CD4-positive, alpha-beta T cell (primary cell): ENCODE measurements at regions not wholly inside any gene's neighbourhood (a gene's known extent, or its start where the extent isn't known, plus 50 kb on each side); places are given as distances from the start of the nearest gene placed in this dataset.
A peak's percentile ranks its signal among the peaks of the same experiment; 100 is the strongest.

Experiments used
- ATAC-seq: fragments of 200-7000 bp; cut with Tn5 transposase; one replicate; pipeline ENCODE4 v1.10.0; 2022; ENCODE audit warnings: mild to moderate bottlenecking; ENCODE audit not compliant: poor library complexity
- CTCF ChIA-PET: fragments of 350-600 bp; sonication (Branson Sonifier 250); formaldehyde crosslinking; loops from one replicate; lab custom pipeline; 2021; ENCODE audit warnings: antibody characterized with exemption, inconsistent platforms; lab: Charles Lee
- POLR2A ChIA-PET: fragments of 350-600 bp; sonication (Branson Sonifier 250); formaldehyde crosslinking; loops from one replicate; lab custom pipeline; 2021; ENCODE audit warnings: antibody characterized with exemption, inconsistent platforms; lab: Charles Lee
- DNase-seq, 14 experiments: peaks; one replicate each; pipeline ENCODE4 v3.0.0-alpha.2; 2013 to 2020; ENCODE audit warnings: mixed read lengths in 2 of 14
- H3K27ac ChIP-seq, 2 donors: one replicate each; pipeline versions ENCODE4 v1.5.1 to v1.7.0; 2013; ENCODE audit warnings: low read length in 2 of 2, low read depth in 1 of 2, mild to moderate bottlenecking in 1 of 2
- H3K27me3 ChIP-seq, 2 experiments: 1 replicate in 1 of 2; 2 replicates in 1 of 2; pipeline versions ENCODE4 v1.6.1 to v1.7.0; 2013; ENCODE audit warnings: low read length in 2 of 2, control low read depth in 1 of 2, mild to moderate bottlenecking in 1 of 2, moderate library complexity in 1 of 2; ENCODE audit not compliant: insufficient read depth in 2 of 2, control insufficient read depth in 1 of 2
- H3K36me3 ChIP-seq: one replicate; pipeline ENCODE4 v1.6.1; 2013; ENCODE audit warnings: low read length, control low read depth; ENCODE audit not compliant: insufficient read depth
- H3K4me1 ChIP-seq: one replicate; pipeline ENCODE4 v1.6.1; 2013; ENCODE audit warnings: low read length, control low read depth; ENCODE audit not compliant: insufficient read depth
- H3K4me3 ChIP-seq: one replicate; pipeline ENCODE4 v1.5.1; 2013; ENCODE audit warnings: mild to moderate bottlenecking, low read length, moderate library complexity
- H3K9me3 ChIP-seq, 2 experiments: 1 replicate in 1 of 2; 2 replicates in 1 of 2; pipeline versions ENCODE4 v1.6.1 to v1.7.0; 2013; ENCODE audit warnings: low read length in 2 of 2, mild to moderate bottlenecking in 2 of 2, control low read depth in 1 of 2, moderate library complexity in 1 of 2; ENCODE audit not compliant: control insufficient read depth in 1 of 2, insufficient read depth in 1 of 2
- H3K27ac Mint-ChIP-seq: one replicate; pipeline ENCODE4 v1.8.0; 2020; ENCODE audit warnings: mixed read lengths
- H3K27me3 Mint-ChIP-seq: one replicate; pipeline ENCODE4 v1.8.0; 2021; ENCODE audit warnings: mixed read lengths
- H3K36me3 Mint-ChIP-seq: one replicate; pipeline ENCODE4 v1.8.0; 2021; ENCODE audit warnings: low read depth, mixed read lengths
- H3K4me1 Mint-ChIP-seq: one replicate; pipeline ENCODE4 v1.8.0; 2021; ENCODE audit warnings: low read depth, mixed read lengths
- H3K4me3 Mint-ChIP-seq: one replicate; pipeline ENCODE4 v1.8.0; 2020; ENCODE audit warnings: mild to moderate bottlenecking, mixed read lengths
- H3K9me3 Mint-ChIP-seq: one replicate; pipeline ENCODE4 v1.8.0; 2020; ENCODE audit warnings: mixed read lengths
- CTCF ChIP-seq: fragments of 200-600 bp; IDR thresholded peaks from one replicate; pipeline ENCODE4 v1.8.0; 2022; ENCODE audit warnings: antibody characterized with exemption, mild to moderate bottlenecking
- intact Hi-C, 2 experiments: fragments of 100-400 bp; cut with DNase I in 1 of 2; cut with micrococcal nuclease in 1 of 2; formaldehyde crosslinking; loops; one replicate each; pipeline versions ENCODE4 v1.15.1 to v1.9.0; 2023 to 2025; cut with DNase I, micrococcal nuclease

DNA sequence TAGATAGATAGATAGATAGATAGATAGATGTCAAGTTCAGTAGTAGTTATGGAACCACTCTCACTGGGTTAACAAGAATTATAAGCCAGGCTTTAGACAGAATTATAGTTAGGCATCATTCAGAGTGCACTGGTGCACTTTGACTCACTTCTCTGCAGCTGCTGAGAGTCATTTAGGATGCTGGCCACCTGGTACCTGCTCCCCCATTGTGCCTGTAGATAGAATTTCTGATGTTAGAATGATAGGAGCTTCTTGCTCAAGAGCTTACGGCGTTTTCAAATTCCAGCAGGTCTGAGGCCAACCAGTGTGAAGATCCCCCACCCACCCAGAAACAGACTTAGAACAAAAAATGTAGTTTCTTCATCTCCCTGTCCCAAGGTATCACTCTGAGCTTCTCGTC lies 107.8 kb upstream of the HMCN1 start:
- DNase-seq, result no peak
- no peak overlapping the region for H3K27ac ChIP-seq
- no peaks in the 10 kb centered on the region for H3K36me3 Mint-ChIP-seq
- H3K9me3 ChIP-seq, result no peaks in the 10 kb centered on the region
- H3K27me3 ChIP-seq, result no peaks in the 10 kb centered on the region
- no peaks in the 10 kb centered on the region for H3K4me1 ChIP-seq
- H3K27me3 Mint-ChIP-seq, result no peaks in the 10 kb centered on the region
- ChIA-PET POLR2A (no interaction called here), CTCF (no interaction called here)
- H3K36me3 ChIP-seq, result no peaks in the 10 kb centered on the region
- TF ChIP-seq CTCF, result no peak
- no peak overlapping the region for H3K4me3 ChIP-seq
- no peak for ATAC-seq
- intact Hi-C loops, result no loop called here
- no peaks in the 10 kb centered on the region for H3K4me1 Mint-ChIP-seq
- H3K27ac Mint-ChIP-seq, result no peak overlapping the region
- H3K9me3 Mint-ChIP-seq, result no peaks in the 10 kb centered on the region
- H3K4me3 Mint-ChIP-seq, result no peak overlapping the region

DNA sequence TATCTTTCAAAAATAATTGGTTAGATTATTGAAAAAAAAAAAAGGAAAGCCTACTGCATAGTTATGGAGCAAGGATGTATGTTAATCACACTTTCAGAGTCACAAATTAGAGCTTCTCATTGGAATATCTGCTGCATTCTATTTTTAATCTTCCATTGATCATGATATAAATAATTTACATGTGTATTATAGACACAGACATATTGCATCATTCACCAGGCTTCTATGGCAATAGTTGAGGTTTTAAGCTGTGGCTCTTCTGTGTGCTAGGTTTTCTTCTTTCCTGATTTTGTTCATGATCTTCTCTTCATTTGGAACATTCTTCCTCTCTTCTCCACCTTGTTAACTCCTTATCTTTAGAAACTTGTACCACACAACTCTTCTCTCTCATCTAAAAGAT lies 123.2 kb upstream of the HMCN1 start:
- peaks cover 3% of the 10 kb centered on the region for H3K9me3 Mint-ChIP-seq
- DNase-seq (no peak), ATAC-seq (no peak)
- no peaks in the 10 kb centered on the region for H3K9me3 ChIP-seq
- no peaks in the 10 kb centered on the region for H3K27me3 ChIP-seq
- H3K4me3 ChIP-seq, result no peak overlapping the region
- no peak overlapping the region for H3K4me3 Mint-ChIP-seq
- no peaks in the 10 kb centered on the region for H3K4me1 Mint-ChIP-seq
- ChIA-PET CTCF (interaction anchor here (0.8 kb wide), 1 partner anchor 8 kb away, joined by 3 read pairs; no protein-coding TSS in a partner anchor), POLR2A (interaction anchor here (0.6 kb wide), 1 partner anchor 1794 kb away, joined by 3 read pairs; no protein-coding TSS in a partner anchor)
- H3K4me1 ChIP-seq, result no peaks in the 10 kb centered on the region
- no peaks in the 10 kb centered on the region for H3K36me3 ChIP-seq
- no peaks in the 10 kb centered on the region for H3K27me3 Mint-ChIP-seq
- H3K27ac ChIP-seq, result no peak overlapping the region
- intact Hi-C loops, result no loop called here
- TF ChIP-seq CTCF, result no peak
- no peak overlapping the region for H3K27ac Mint-ChIP-seq
- H3K36me3 Mint-ChIP-seq, result no peaks in the 10 kb centered on the region

DNA sequence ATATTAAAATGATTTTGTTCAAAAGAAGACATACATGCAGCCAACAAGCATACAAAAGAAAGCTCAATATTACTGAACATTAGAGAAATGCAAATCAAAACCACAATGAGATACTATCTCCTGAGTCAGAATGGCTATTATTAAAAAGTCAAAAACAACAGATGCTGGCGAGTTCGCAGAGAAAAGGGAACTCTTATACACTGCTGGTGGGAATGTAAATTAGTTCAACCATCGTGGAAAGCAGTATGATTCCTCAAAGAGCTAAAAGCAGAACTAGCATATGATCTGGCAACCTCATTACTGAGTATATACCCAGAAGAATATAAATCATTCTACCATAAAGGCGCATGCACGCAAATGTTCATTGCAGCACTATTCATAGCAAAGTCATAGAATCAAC lies 126.0 kb upstream of the HMCN1 start:
- Histone ChIP-seq H3K4me1 (no peaks in the 10 kb centered on the region), H3K4me3 (no peak overlapping the region), H3K27ac (no peak overlapping the region), H3K27me3 (no peaks in the 10 kb centered on the region), H3K9me3 (no peaks in the 10 kb centered on the region), H3K36me3 (no peaks in the 10 kb centered on the region)
- no peak overlapping the region for H3K27ac Mint-ChIP-seq
- intact Hi-C loops, result no loop called here
- no peak for TF ChIP-seq CTCF
- H3K9me3 Mint-ChIP-seq, result no peaks in the 10 kb centered on the region
- H3K36me3 Mint-ChIP-seq, result no peaks in the 10 kb centered on the region
- H3K4me1 Mint-ChIP-seq, result no peaks in the 10 kb centered on the region
- no peaks in the 10 kb centered on the region for H3K27me3 Mint-ChIP-seq
- no peak overlapping the region for H3K4me3 Mint-ChIP-seq
- ChIA-PET CTCF (interaction anchor here (1.7 to 1.9 kb wide), 2 partner anchors 13 to 291 kb away, joined by 4 to 9 read pairs; partner anchors contain the start of gene IVNS1ABP), POLR2A (no interaction called here)
- DNase-seq (peak in 1 of 14 experiments; percentile 7), ATAC-seq (no peak)
